Adrenal gland (tissue), 5 donors: ENCODE measurements at regions not wholly inside any gene's neighbourhood (a gene's known extent, or its start where the extent isn't known, plus 50 kb on each side); places are given as distances from the start of the nearest gene placed in this dataset.

Source experiments
- CTCF ChIP-seq, 6 experiments: fragments of 450-650 bp in 4 of 6; fragments of 200-600 bp in 2 of 6; sonication (generic) in 1 of 6; IDR thresholded peaks; 1 replicate in 5 of 6; 2 replicates in 1 of 6; pipeline versions ENCODE4 v1.5.1 to v1.8.0; 2016 to 2021; ENCODE audit warnings: antibody characterized with exemption in 6 of 6, mild to moderate bottlenecking in 2 of 6, moderate library complexity in 1 of 6
- POLR2A ChIP-seq, 2 donors: fragments of 450-650 bp; IDR thresholded peaks; one replicate each; pipeline ENCODE4 v1.6.1; 2017; ENCODE audit warnings: antibody characterized with exemption in 2 of 2, mild to moderate bottlenecking in 2 of 2, moderate library complexity in 1 of 2
- donor health status: DM: no; HTN: no; CAD: no.

- TF ChIP-seq CTCF (IDR thresholded peaks at IDR 0.05) (no peak), POLR2A (IDR thresholded peaks at IDR 0.05) (no peak)
Observed at GRCh38 chrX:40844471-40844870, 109.1 kb upstream of the MED14 start.
